ENCODE measurements at regions not wholly inside any gene's neighbourhood (a gene's known extent, or its start where the extent isn't known, plus 50 kb on each side); places are given as distances from the start of the nearest gene placed in this dataset.

GRCh38 chr3:127356381-127356780 is 68.5 kb upstream of the PRR20G start:
- in situ Hi-C loops (cut with HindIII; ENCODE audit: low sequenced_read_pairs), result no loop called here

GRCh38 chr3:127354761-127355160 is 66.9 kb upstream of the PRR20G start:
- in situ Hi-C loops (cut with HindIII; ENCODE audit: low sequenced_read_pairs), result no loop called here

- in situ Hi-C loops (cut with HindIII; ENCODE audit: low sequenced_read_pairs), result no loop called here
Observed at GRCh38 chr3:127352612-127353011, 64.8 kb upstream of the PRR20G start.

GRCh38 chr3:127351775-127352350 is 64.0 kb upstream of the PRR20G start:
- in situ Hi-C loops (cut with HindIII; ENCODE audit: low sequenced_read_pairs), result no loop called here

GRCh38 chr3:127351321-127351720 is 63.5 kb upstream of the PRR20G start:
- in situ Hi-C loops (cut with HindIII; ENCODE audit: low sequenced_read_pairs), result no loop called here

GRCh38 chr3:127350172-127351050 is 62.6 kb upstream of the PRR20G start:
- in situ Hi-C loops (cut with HindIII; ENCODE audit: low sequenced_read_pairs), result no loop called here

GRCh38 chr3:127349501-127350171 is 61.8 kb upstream of the PRR20G start:
- in situ Hi-C loops (cut with HindIII; ENCODE audit: low sequenced_read_pairs), result loop anchor here (25.0 kb wide), 1 partner anchor 113 kb away; no protein-coding TSS in a partner anchor

GRCh38 chr3:127342735-127343134 is 54.9 kb upstream of the PRR20G start:
- in situ Hi-C loops (cut with HindIII; ENCODE audit: low sequenced_read_pairs), result loop anchor here (25.0 kb wide), 1 partner anchor 120 kb away; no protein-coding TSS in a partner anchor

- in situ Hi-C loops (cut with HindIII; ENCODE audit: low sequenced_read_pairs), result loop anchor here (25.0 kb wide), 1 partner anchor 122 kb away; no protein-coding TSS in a partner anchor
Observed at GRCh38 chr3:127339928-127340861, 52.3 kb upstream of the PRR20G start.

- in situ Hi-C loops (cut with HindIII; ENCODE audit: low sequenced_read_pairs), result loop anchor here (25.0 kb wide), 1 partner anchor 123 kb away; no protein-coding TSS in a partner anchor
Observed at GRCh38 chr3:127339016-127339415, 51.2 kb upstream of the PRR20G start.

- in situ Hi-C loops (cut with HindIII; ENCODE audit: low sequenced_read_pairs), result loop anchor here (25.0 kb wide), 1 partner anchor 124 kb away; no protein-coding TSS in a partner anchor
Observed at GRCh38 chr3:127337911-127338531, 50.2 kb upstream of the PRR20G start.

Data from DLD1 (cell line).